ENCODE measurements at regions not wholly inside any gene's neighbourhood (a gene's known extent, or its start where the extent isn't known, plus 50 kb on each side); places are given as distances from the start of the nearest gene placed in this dataset.

GRCh38 chr10:113431398-113432160 is 121.3 kb upstream of the HABP2 start:
- peaks cover 40% of the 10 kb centered on the region for H3K4me1 ChIP-seq
- intact Hi-C loops (cut with DNase I), result no loop called here
- H3K9me3 ChIP-seq, result no peaks in the 10 kb centered on the region
- 63 to 69% methylated on average over 16 of the region's 16 CpGs for WGBS, 2 donors
- TF ChIP-seq POLR2A (IDR thresholded peaks at IDR 0.05) (no peak), CTCF (IDR thresholded peaks at IDR 0.05) (no peak)
- no peaks in the 10 kb centered on the region for H3K36me3 ChIP-seq (replicated peaks in 1 of 2; ENCODE audit: insufficient read depth in 1 of 2, low read depth in 2 of 2)
- no peak overlapping the region for H3K27ac ChIP-seq
- ATAC-seq, result no peak
- no peak for DNase-seq
- H3K4me3 ChIP-seq, result no peak overlapping the region
- H3K27me3 ChIP-seq, result no peaks in the 10 kb centered on the region

GRCh38 chr10:113433711-113434110 is 119.1 kb upstream of the HABP2 start:
- peak overlapping the region in 3 of 4 donors; percentile 27 to 58 (median 57) for H3K27ac ChIP-seq
- no peaks in the 10 kb centered on the region for H3K36me3 ChIP-seq (replicated peaks in 1 of 2; ENCODE audit: insufficient read depth in 1 of 2, low read depth in 2 of 2)
- no peaks in the 10 kb centered on the region for H3K9me3 ChIP-seq
- TF ChIP-seq POLR2A (IDR thresholded peaks at IDR 0.05) (no peak), CTCF (IDR thresholded peaks at IDR 0.05) (no peak)
- peaks cover 37% of the 10 kb centered on the region for H3K4me1 ChIP-seq
- no peak overlapping the region for H3K4me3 ChIP-seq
- H3K27me3 ChIP-seq, result no peaks in the 10 kb centered on the region
- 41 to 81% methylated on average over 2 of the region's 2 CpGs for WGBS, 2 donors
- intact Hi-C loops (cut with DNase I), result no loop called here
- DNase-seq (no peak), ATAC-seq (peak; percentile 39)

- DNase-seq, result peak in 3 of 4 donors; percentile 30 to 60 (median 42)
- Histone ChIP-seq H3K27me3 (no peaks in the 10 kb centered on the region), H3K36me3 (replicated peaks in 1 of 2; ENCODE audit: insufficient read depth in 1 of 2, low read depth in 2 of 2) (no peaks in the 10 kb centered on the region), H3K27ac (peak overlapping the region in 3 of 4 donors; percentile 27 to 58 (median 57)), H3K4me3 (no peak overlapping the region), H3K4me1 (peaks cover 37% of the 10 kb centered on the region), H3K9me3 (no peaks in the 10 kb centered on the region)
- no peak for TF ChIP-seq POLR2A (IDR thresholded peaks at IDR 0.05)
- peak in 1 of 7 experiments; percentile 13 for TF ChIP-seq CTCF (IDR thresholded peaks at IDR 0.05)
- ATAC-seq, result peak; percentile 95
- intact Hi-C loops (cut with DNase I), result no loop called here
- WGBS, 2 donors, result 25 to 33% methylated on average over 3 of the region's 3 CpGs
Measured at GRCh38 chr10:113434315-113434714, 118.5 kb upstream of the HABP2 start.

GRCh38 chr10:113434950-113435349 is 117.9 kb upstream of the HABP2 start:
- 77 to 94% methylated on average over 2 of the region's 2 CpGs for WGBS, 2 donors
- intact Hi-C loops (cut with DNase I), result no loop called here

More at GRCh38 chr10:113434950-113435349, 117.9 kb upstream of the HABP2 start:
- no peak overlapping the region for H3K4me3 ChIP-seq
- no peaks in the 10 kb centered on the region for H3K9me3 ChIP-seq
- no peak for ATAC-seq
- DNase-seq, result no peak
- H3K27me3 ChIP-seq, result no peaks in the 10 kb centered on the region
- H3K36me3 ChIP-seq (replicated peaks in 1 of 2; ENCODE audit: insufficient read depth in 1 of 2, low read depth in 2 of 2), result no peaks in the 10 kb centered on the region
- no peak for TF ChIP-seq POLR2A (IDR thresholded peaks at IDR 0.05)
- TF ChIP-seq CTCF (IDR thresholded peaks at IDR 0.05), result no peak
- H3K27ac ChIP-seq, result peak overlapping the region in 2 of 4 donors; percentile 38 to 58
- peaks cover 37% of the 10 kb centered on the region for H3K4me1 ChIP-seq

Data from body of pancreas (tissue), 4 donors.